Thyroid gland (tissue), 4 donors: ENCODE measurements at regions not wholly inside any gene's neighbourhood (a gene's known extent, or its start where the extent isn't known, plus 50 kb on each side); places are given as distances from the start of the nearest gene placed in this dataset.

Experiments
- CTCF ChIP-seq, 6 experiments: fragments of 200-600 bp in 3 of 6; fragments of 450-650 bp in 3 of 6; sonication (generic) in 3 of 6; IDR thresholded peaks; one replicate each; pipeline ENCODE4 v1.5.1; 2016 to 2019; ENCODE audit warnings: antibody characterized with exemption in 6 of 6, mild to moderate bottlenecking in 2 of 6, inconsistent platforms in 1 of 6, moderate library complexity in 1 of 6
- POLR2A ChIP-seq, 2 donors: fragments of 450-650 bp; IDR thresholded peaks; one replicate each; pipeline ENCODE4 v1.6.1; 2017; ENCODE audit warnings: antibody characterized with exemption in 2 of 2, mild to moderate bottlenecking in 2 of 2, moderate library complexity in 1 of 2

- TF ChIP-seq CTCF (IDR thresholded peaks at IDR 0.05): no peak
- no peak for TF ChIP-seq POLR2A (IDR thresholded peaks at IDR 0.05)
Measured at GRCh38 chr12:7557227-7557626, 53.6 kb upstream of the CD163 start.
